Mucosa of stomach (tissue), 1 donor: ENCODE measurements at regions not wholly inside any gene's neighbourhood (a gene's known extent, or its start where the extent isn't known, plus 50 kb on each side); places are given as distances from the start of the nearest gene placed in this dataset.
"Not testable (repeated sequence)": the region's sequence is repeated elsewhere in the genome, so short reads cannot be mapped to it uniquely, and the experiment has no call there.

Experiments
- H3K27me3 ChIP-seq: one replicate; pipeline ENCODE4 v1.7.0; 2013; ENCODE audit warnings: mild to moderate bottlenecking, low read length; ENCODE audit not compliant: control insufficient read depth, insufficient read depth
- H3K36me3 ChIP-seq: one replicate; pipeline ENCODE4 v1.7.0; 2013; ENCODE audit warnings: low read length; ENCODE audit not compliant: control insufficient read depth, insufficient read depth
- H3K4me1 ChIP-seq: one replicate; pipeline ENCODE4 v1.7.0; 2013; ENCODE audit warnings: mild to moderate bottlenecking, low read length; ENCODE audit not compliant: control insufficient read depth, insufficient read depth
- H3K4me3 ChIP-seq: one replicate; pipeline ENCODE4 v1.7.0; 2013; ENCODE audit warnings: low read length
- H3K9ac ChIP-seq: one replicate; pipeline ENCODE4 v1.7.0; 2013; ENCODE audit warnings: mild to moderate bottlenecking, low read length, moderate library complexity
- H3K9me3 ChIP-seq: one replicate; pipeline ENCODE4 v1.7.0; 2013; ENCODE audit warnings: mild to moderate bottlenecking, low read length, moderate library complexity; ENCODE audit not compliant: control insufficient read depth
- donor health status: Pancreatic carcinoma.

- Histone ChIP-seq H3K9me3 (no peaks in the 10 kb centered on the region), H3K4me3 (no peak overlapping the region), H3K4me1 (peaks cover 4% of the 10 kb centered on the region), H3K36me3 (no peaks in the 10 kb centered on the region), H3K9ac (no peak overlapping the region), H3K27me3 (peaks cover 4% of the 10 kb centered on the region)
These were observed 1096.5 kb upstream of the TMEM132C start for GRCh38 chr12:127170226-127171180.

GRCh38 chr12:127172861-127173260, 1094.1 kb upstream of the TMEM132C start:
- Histone ChIP-seq H3K36me3 (no peaks in the 10 kb centered on the region), H3K9me3 (no peaks in the 10 kb centered on the region), H3K9ac (no peak overlapping the region), H3K4me1 (no peaks in the 10 kb centered on the region), H3K27me3 (peaks cover 4% of the 10 kb centered on the region), H3K4me3 (no peak overlapping the region)

- not testable (repeated sequence) for H3K36me3 ChIP-seq, H3K4me3 ChIP-seq, H3K9ac ChIP-seq, H3K27me3 ChIP-seq, H3K4me1 ChIP-seq, H3K9me3 ChIP-seq
These were observed 1093.0 kb upstream of the TMEM132C start for GRCh38 chr12:127173971-127174370.

GRCh38 chr12:127174881-127175280, 1092.1 kb upstream of the TMEM132C start:
- H3K4me1 ChIP-seq = no peaks in the 10 kb centered on the region
- H3K4me3 ChIP-seq = no peak overlapping the region
- H3K9ac ChIP-seq = no peak overlapping the region
- no peaks in the 10 kb centered on the region for H3K36me3 ChIP-seq
- H3K27me3 ChIP-seq = peaks cover 4% of the 10 kb centered on the region
- no peaks in the 10 kb centered on the region for H3K9me3 ChIP-seq

GRCh38 chr12:127175361-127175760, 1091.6 kb upstream of the TMEM132C start:
- H3K4me3 ChIP-seq = no peak overlapping the region
- peaks cover 4% of the 10 kb centered on the region for H3K27me3 ChIP-seq

GRCh38 chr12:127176804-127177203, 1090.2 kb upstream of the TMEM132C start:
- Histone ChIP-seq H3K36me3 (no peaks in the 10 kb centered on the region), H3K9me3 (no peaks in the 10 kb centered on the region), H3K4me1 (no peaks in the 10 kb centered on the region), H3K9ac (no peak overlapping the region), H3K27me3 (no peaks in the 10 kb centered on the region), H3K4me3 (no peak overlapping the region)

More at GRCh38 chr12:127175361-127175760, 1091.6 kb upstream of the TMEM132C start:
- Histone ChIP-seq H3K36me3 (no peaks in the 10 kb centered on the region), H3K9ac (no peak overlapping the region), H3K4me1 (no peaks in the 10 kb centered on the region), H3K9me3 (no peaks in the 10 kb centered on the region)

GRCh38 chr12:127178052-127178451, 1088.9 kb upstream of the TMEM132C start:
- H3K4me3 ChIP-seq = no peak overlapping the region
- no peak overlapping the region for H3K9ac ChIP-seq
- H3K36me3 ChIP-seq = no peaks in the 10 kb centered on the region
- H3K4me1 ChIP-seq = no peaks in the 10 kb centered on the region
- no peaks in the 10 kb centered on the region for H3K9me3 ChIP-seq
- no peaks in the 10 kb centered on the region for H3K27me3 ChIP-seq

GRCh38 chr12:127178463-127178862, 1088.5 kb upstream of the TMEM132C start:
- Histone ChIP-seq H3K36me3 (no peaks in the 10 kb centered on the region), H3K9ac (no peak overlapping the region), H3K9me3 (no peaks in the 10 kb centered on the region), H3K27me3 (no peaks in the 10 kb centered on the region), H3K4me3 (no peak overlapping the region), H3K4me1 (no peaks in the 10 kb centered on the region)

- Histone ChIP-seq H3K36me3 (no peaks in the 10 kb centered on the region), H3K9me3 (no peaks in the 10 kb centered on the region), H3K27me3 (no peaks in the 10 kb centered on the region), H3K4me3 (no peak overlapping the region), H3K4me1 (no peaks in the 10 kb centered on the region), H3K9ac (no peak overlapping the region)
These were observed 1087.8 kb upstream of the TMEM132C start for GRCh38 chr12:127179176-127179575.

GRCh38 chr12:127182018-127182417, 1085.0 kb upstream of the TMEM132C start:
- H3K9me3 ChIP-seq = no peaks in the 10 kb centered on the region
- no peaks in the 10 kb centered on the region for H3K27me3 ChIP-seq
- no peak overlapping the region for H3K9ac ChIP-seq
- no peaks in the 10 kb centered on the region for H3K36me3 ChIP-seq
- no peak overlapping the region for H3K4me3 ChIP-seq
- no peaks in the 10 kb centered on the region for H3K4me1 ChIP-seq

- Histone ChIP-seq H3K27me3 (no peaks in the 10 kb centered on the region), H3K4me3 (no peak overlapping the region), H3K9ac (no peak overlapping the region), H3K36me3 (no peaks in the 10 kb centered on the region), H3K9me3 (no peaks in the 10 kb centered on the region), H3K4me1 (no peaks in the 10 kb centered on the region)
These were observed 1077.0 kb upstream of the TMEM132C start for GRCh38 chr12:127189992-127190391.

- Histone ChIP-seq H3K9ac (no peak overlapping the region), H3K9me3 (no peaks in the 10 kb centered on the region), H3K36me3 (no peaks in the 10 kb centered on the region), H3K4me3 (no peak overlapping the region), H3K4me1 (no peaks in the 10 kb centered on the region), H3K27me3 (no peaks in the 10 kb centered on the region)
These were observed 1075.8 kb upstream of the TMEM132C start for GRCh38 chr12:127191129-127191528.
